G401.6 (cell line): ENCODE measurements at regions not wholly inside any gene's neighbourhood (a gene's known extent, or its start where the extent isn't known, plus 50 kb on each side); places are given as distances from the start of the nearest gene placed in this dataset.

ENCODE experiments used
- FAIRE-seq: peaks from 2 replicates; lab custom pipeline; 2012; peaks lifted over from hg19 to GRCh38; lab: Jason Lieb, UNC

- FAIRE-seq: no peak
These were observed 161.2 kb downstream of the FGF18 start for GRCh38 chr5:171580502-171581265.

DNA sequence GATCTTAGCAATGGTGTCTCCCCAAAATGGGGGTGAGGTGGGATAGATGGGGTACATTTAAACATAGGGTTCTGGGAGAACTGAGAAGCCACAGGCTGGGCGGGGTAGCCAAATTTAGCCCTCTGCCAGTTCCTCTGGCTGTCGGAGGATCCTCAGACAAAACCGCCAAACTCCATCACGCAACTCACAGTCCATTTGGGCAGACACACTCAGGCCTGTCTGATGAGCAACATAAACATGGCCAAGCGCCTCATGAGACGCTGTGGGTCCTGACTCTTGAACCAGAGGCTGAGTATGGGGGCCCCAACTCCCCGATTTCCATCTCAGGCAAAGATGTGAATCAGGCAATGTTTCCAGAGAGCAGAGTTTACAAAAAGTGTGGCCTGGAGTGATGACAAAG, 162.3 kb downstream of the FGF18 start:
- FAIRE-seq: no peak

DNA sequence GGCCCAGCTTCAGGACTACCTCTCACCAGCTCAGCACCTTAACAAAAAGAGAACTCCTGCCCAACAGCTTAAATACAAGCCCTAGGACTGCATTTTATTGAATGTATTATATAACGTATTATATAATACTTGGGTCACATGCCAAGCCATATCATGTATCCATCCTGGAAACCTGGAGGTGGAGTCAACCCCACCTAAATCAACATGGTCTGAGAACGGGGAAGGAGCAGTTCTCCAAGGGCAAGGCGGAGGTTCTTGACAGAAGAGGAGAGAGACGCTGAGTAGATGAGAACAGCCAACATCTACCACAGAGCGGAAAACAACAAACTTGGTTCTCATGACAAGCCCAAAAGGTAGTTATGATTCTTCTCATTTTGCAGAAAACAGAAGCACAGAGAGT, 163.4 kb downstream of the FGF18 start:
- no peak for FAIRE-seq

- FAIRE-seq: no peak
These were observed 166.5 kb downstream of the FGF18 start for GRCh38 chr5:171585981-171586380.

- no peak for FAIRE-seq
These were observed 167.0 kb downstream of the FGF18 start for GRCh38 chr5:171586436-171586835.

- FAIRE-seq: no peak
These were observed 168.6 kb downstream of the FGF18 start for GRCh38 chr5:171588046-171588445.

DNA sequence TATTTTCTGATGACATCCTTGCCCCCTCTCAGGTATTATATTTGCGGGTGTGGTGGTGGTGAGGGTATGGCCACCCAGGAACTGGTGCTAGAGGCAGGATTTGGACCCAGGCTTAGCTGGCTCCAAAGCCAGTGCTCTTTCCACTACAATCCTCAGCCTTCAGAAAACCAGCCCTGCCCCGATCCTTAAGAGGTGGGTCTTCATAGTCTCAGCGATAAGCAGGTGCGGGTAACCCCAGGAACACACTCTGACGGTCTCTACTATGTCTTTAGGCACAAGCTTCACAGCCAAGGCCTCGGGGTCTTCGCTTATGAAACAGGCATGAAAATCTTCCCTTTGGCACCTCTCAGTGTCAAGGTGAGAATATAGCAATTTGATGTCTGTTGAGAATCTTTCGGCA, 169.3 kb downstream of the FGF18 start:
- no peak for FAIRE-seq

DNA sequence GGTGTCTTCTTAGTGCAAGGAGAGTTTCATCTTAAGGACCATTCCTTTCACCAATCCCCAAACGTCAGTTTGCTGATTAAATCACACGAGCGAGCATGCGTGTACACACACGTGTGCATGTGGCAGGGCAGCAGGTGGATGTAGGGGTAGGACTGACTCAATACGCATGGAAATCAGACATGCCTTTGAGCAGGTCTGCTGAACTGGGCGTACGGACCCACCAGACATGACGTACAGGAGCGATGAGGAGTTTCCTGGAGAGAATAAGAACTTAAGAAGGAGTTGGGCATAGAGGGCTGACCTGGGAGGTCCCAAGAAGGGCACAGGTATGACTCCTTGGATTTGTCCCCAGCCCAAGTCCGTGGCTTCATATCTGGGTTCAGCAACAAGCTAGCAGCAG, 170.0 kb downstream of the FGF18 start:
- FAIRE-seq: no peak

DNA sequence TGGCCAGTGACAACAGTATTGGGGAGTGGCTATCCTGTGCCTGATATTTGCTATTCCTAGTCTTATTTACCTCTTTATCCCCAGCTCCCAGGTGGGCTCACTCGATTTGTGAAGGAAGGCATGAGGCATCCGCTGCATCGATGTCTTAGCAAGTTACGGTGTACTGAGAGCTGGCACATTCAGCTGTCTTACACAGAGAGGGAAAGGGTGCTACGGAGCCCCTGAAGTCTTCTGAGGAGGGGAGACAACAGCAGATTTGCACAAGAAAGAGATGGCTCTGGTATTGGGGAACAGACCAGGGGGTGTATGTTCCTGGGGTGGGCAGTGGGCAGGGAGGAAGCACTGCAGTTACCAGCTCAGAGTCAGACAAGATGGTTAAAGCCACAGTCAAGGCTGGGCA, 172.6 kb downstream of the FGF18 start:
- FAIRE-seq: no peak

- no peak for FAIRE-seq
These were observed 173.3 kb downstream of the FGF18 start for GRCh38 chr5:171592736-171593135.

DNA sequence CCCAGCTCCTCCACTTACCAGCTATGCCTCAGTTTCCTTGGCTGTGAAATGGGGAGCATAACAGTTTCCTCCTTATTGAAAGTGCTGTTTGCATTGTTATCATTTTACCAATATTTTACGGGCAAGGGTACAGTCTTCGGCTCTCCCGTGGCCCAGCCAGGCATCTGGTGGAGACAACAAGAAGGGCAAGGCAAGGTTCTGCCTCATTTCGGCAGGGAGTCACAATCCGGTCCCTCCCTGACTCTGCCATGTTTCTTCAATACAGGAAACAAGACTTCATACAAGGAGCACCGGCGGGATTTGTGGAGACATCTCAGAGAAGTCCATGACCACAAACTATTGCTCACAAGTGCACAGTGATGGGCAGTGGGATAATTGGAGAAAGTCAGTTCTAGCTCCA, 174.0 kb downstream of the FGF18 start:
- FAIRE-seq: no peak

DNA sequence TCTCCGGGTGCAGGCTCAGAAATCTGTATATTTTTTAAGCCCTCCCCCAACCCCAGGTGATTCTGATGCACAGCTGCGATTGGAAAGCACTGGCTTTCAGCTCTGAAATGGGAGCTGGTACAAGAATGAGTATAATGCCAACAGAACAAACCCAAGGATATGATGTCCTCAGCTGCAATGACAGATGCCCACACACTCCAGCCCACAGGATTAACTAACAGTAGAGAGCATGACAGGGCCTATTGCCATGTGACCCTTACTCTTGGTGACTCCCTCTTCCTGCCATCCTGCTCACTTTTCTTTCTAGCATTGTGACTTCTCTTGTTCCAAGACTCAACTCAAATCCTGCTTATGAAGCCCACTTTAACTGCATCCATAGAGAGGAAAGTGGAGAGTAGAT, 174.5 kb downstream of the FGF18 start:
- no peak for FAIRE-seq

DNA sequence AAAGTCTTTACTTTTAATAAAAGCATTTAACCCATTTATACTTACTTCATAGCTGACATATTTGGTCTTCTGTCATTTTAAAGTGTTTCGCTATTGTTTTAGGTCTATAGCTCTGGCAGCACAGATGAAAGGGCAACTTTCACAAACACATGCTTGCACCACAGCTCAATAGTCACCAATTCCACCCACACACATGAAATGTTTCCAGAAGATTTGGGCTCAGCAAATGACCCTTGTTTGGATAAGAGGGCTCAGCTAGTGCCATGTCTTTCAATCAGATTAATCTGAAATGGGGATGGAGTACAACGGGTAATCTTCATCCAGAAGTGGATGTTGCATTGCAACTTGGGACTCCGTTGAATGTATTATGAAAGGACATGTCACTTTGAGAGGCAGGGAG, 176.0 kb downstream of the FGF18 start:
- no peak for FAIRE-seq

DNA sequence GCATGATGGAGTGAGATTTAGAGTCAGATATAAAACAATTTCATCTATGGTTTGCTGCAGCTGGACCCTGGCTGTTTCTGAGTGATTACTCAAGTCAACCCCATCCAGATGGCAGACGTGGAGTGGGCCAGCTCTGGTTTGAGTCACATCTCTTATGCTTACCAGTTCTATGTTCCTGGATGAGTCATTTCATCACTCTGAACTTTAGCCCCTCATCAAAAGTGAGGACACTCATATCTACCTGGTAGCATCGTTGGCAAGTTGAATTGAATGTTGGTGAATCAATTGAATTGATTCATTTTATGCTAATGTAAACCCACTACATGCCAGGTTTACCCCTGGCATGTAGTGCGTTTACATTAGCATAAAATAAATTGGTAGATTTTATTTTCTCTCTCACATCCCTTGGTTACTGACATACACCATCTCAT, 176.4 kb downstream of the FGF18 start:
- FAIRE-seq: no peak

DNA sequence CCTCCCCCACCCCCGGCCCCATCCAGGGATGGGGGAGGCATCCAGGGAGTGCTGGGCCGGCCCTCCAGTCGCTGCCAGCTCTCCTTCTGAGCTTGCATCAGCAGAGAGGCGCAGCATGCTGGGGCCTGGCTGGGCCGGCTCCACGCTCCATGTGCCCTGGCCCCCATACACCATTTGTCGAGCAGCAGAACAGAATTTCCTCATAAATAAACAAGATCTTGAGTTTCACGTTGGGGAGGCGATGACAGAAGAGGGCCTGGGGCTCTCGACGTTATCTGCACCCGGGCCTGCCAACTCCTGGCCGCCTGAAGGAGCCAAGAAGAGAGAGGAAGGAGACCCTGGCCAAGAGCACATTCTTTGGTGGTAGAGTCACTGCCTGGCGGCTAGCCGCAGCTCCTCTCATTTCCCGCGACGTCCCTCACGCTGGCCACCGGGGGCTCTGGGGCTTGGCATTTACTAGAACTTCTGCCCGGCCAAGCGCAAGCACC, 177.0 kb downstream of the FGF18 start:
- FAIRE-seq: no peak

- no peak for FAIRE-seq
These were observed 178.6 kb downstream of the FGF18 start for GRCh38 chr5:171597946-171598640.

- no peak for FAIRE-seq
These were observed 179.2 kb downstream of the FGF18 start for GRCh38 chr5:171598641-171599152.

- FAIRE-seq: no peak
These were observed 180.0 kb downstream of the FGF18 start for GRCh38 chr5:171599411-171599810.

DNA sequence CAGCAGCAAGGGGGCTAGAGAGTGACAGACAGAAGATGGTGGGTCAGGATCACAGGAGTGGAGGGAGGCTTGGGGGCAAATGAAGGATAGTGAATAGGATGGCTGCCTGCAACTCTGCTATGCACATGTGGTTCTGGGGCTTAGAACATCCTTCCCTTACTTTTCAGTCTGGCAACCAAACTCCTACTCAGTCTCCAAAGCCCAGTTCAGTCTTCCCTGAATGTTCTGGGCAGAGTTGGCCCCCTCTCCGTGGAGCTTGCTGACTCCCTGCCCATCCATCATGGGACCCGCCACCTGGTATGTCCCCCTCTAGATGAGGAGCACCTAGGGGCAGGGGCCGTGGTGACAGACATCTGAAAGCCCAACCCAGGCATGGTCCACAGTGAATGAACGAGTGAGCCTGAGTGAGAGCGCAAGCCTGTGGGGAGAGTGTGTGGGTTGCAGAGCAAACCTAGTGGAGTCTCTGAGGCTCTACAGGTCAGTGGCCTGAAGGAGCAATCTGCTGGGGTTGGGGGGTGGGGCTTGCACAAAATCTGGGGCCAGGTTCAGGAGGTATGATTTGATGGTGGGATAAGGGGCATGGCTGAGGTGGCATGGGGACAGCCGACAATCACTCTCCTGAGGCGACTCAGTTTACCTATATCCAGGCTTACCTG, 180.6 kb downstream of the FGF18 start:
- no peak for FAIRE-seq

DNA sequence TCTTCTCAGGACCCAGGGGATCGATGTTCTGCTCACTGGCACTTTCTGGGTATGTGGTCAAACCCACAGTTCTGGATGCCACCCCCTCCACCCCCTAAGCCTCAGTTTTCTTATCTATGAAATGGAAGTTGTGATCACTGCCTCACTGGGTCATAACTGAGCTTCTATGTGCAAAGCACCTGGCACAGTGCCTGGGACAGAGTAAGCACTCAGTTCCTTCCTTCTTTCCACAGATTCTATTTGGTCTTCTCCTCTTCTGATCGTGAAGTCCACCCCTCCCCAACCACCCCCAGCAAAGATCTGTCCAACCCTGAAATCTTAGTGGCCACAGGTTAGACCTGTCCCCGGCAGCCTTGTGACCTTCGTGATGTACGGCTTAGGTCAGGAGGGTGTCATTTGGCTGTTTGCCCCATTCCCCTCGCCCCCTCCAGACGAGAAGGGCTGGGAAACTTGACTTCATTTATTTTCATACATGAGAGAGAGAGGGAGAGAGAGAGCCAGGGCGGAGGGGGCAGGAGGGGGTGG, 181.4 kb downstream of the FGF18 start:
- no peak for FAIRE-seq

DNA sequence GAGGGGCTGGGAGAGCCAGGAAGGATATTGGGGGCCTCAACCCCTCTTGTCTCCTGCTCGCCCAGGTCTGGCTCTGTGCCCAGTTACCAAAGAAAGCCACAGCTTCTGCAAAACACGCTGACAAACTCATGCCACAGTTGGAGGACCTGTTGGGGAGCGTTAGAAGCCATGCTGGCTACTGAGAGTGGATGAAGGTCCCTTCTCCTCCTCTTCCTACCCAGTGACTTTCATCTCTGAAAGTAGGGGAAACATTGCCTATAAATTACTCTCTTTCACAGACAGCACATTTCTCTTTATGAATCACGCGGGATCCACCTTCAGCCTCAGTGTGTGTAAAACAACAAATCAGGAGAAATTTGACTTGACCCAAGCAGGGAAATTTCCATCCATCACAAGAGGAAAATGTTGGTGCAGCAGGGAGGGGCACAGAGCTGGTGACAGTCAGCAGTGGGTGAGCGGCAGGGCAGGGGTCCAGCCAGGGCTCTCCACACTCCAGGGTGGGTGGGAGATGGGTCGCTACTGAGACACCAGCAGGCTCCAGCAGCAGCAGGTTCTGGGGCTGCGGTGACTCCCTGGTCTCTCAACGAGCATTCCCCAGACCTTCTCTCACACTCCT, 181.9 kb downstream of the FGF18 start:
- FAIRE-seq: no peak

DNA sequence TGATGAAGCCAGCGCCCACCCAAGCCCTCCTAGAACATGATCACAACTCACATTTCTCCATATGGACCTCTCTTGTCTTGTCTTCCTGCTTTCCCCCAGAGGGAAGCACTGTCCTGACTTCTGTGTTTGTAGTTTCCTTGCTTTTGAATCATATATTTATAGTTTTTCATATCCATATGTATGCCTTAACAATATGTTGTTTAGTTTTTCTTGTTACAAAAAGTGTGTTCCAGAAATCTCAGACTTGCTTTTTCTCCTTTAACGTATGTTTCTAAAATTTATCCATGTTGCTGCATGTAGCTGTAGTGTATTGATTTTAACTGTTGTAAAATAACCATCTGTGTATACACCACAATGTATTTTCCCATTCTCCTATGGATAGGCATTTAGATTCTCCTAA, 182.0 kb upstream of the SMIM23 start:
- no peak for FAIRE-seq
